GM18870 (cell line): ENCODE measurements at regions not wholly inside any gene's neighbourhood (a gene's known extent, or its start where the extent isn't known, plus 50 kb on each side); places are given as distances from the start of the nearest gene placed in this dataset.
"Not testable (repeated sequence)": the region's sequence is repeated elsewhere in the genome, so short reads cannot be mapped to it uniquely, and the experiment has no call there.

Experiments used
- ATAC-seq: cut with Tn5 transposase; IDR thresholded peaks from one replicate; pipeline ENCODE4 v1.9.1; 2021; ENCODE audit warnings: moderate library complexity; ENCODE audit not compliant: unreplicated experiment

GRCh38 chr6:115131709-115132490 is 789.1 kb upstream of the HS3ST5 start:
- ATAC-seq: no peak

DNA sequence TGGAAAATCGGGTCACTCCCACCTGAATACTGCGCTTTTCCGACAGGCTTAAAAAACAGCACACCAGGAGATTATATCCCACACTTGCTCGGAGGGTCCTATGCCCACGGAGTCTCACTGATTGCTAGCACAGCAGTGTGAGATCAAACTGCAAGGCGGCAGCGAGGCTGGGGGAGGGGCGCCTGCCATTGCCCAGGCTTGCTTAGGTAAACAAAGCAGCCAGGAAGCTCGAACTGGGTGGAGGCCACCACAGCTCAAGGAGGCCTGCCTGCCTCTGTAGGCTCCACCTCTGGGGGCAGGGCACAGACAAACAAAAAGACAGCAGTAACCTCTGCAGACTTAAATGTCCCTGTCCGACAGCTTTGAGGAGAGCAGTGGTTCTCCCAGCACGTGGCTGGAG is 778.7 kb upstream of the HS3ST5 start:
- ATAC-seq: not testable (repeated sequence)

DNA sequence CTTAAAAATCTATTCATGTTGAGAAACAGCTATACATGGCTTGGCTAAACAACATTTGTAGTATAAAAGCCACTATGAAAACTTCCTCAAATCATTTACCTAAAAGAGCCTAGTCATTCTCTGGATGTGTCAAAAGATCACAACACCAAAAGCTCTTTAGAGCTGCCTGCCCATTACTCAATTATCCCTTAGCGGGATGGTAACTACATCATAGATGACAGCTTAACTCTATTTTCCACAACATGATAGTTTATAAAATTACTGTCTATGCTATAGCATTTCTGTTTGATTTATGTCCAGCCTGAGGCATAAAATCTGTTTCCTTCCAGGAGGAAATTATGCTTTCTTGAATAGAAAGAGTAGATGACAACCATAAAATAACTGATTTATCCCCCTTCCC is 777.6 kb upstream of the HS3ST5 start:
- ATAC-seq: no peak

GRCh38 chr6:115091461-115091860 is 748.6 kb upstream of the HS3ST5 start:
- ATAC-seq: no peak

GRCh38 chr6:115078555-115078954 is 735.7 kb upstream of the HS3ST5 start:
- no peak for ATAC-seq

DNA sequence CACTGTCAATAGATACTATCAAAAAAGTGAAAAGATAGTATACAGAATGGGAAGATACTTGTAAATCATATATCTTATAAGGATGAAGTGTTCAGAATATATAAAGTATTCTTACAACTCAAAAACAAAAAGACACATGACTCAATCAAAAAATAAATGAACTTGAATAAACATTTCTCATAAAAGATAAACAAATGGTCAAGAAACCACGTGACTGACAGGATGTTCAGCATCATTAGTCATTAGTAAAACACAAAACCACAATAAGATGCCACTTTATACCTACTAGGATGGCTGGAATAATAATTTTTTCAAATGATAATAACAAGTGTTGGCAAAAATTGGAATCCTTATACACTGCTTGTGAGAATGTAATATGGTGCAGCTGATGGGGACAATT is 729.1 kb upstream of the HS3ST5 start:
- ATAC-seq: no peak

GRCh38 chr6:115067690-115068447 is 725.0 kb upstream of the HS3ST5 start:
- no peak for ATAC-seq

GRCh38 chr6:115064680-115065079 is 721.9 kb upstream of the HS3ST5 start:
- no peak for ATAC-seq

DNA sequence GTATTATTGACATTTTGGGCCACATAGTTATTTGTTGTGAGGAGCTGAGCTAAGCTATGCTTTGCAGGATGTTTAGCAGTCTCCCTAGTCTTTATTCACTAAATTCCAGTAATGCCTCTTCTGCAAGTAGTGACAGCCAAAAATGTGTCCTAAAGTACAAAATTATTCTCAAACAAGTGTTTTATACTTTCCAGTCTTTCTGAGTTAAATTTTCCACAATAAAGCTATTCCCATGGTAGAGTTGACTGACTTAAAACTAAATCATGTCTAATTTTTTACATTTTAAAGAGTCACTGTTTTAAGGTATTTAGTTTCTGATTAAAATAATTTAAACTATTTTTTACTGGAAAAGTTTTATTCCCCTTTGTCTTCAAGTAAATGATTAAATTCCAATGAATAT is 717.8 kb upstream of the HS3ST5 start:
- ATAC-seq: no peak

- ATAC-seq: no peak
Observed at GRCh38 chr6:115058414-115059211, 715.8 kb upstream of the HS3ST5 start.

GRCh38 chr6:115055579-115055978 is 712.8 kb upstream of the HS3ST5 start:
- no peak for ATAC-seq

DNA sequence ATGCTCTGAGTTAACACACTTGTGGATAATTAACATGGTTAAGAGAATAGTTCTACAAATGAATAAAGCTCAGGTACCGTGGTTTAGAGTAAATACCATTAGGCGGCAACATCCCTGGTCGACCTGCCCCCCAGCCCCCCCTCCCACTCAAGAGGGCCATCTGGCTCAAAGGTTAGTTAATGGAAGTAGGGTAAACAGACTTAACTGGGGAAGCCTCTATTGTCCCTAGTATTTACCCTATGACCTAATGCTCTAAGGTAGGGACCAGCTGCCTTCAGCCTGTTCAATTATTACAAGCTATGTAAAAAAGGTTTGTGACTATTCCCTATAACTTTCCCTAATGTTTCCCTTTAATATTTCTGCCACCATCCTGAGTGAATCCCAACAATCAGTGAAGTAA is 711.4 kb upstream of the HS3ST5 start:
- ATAC-seq: not testable (repeated sequence)

DNA sequence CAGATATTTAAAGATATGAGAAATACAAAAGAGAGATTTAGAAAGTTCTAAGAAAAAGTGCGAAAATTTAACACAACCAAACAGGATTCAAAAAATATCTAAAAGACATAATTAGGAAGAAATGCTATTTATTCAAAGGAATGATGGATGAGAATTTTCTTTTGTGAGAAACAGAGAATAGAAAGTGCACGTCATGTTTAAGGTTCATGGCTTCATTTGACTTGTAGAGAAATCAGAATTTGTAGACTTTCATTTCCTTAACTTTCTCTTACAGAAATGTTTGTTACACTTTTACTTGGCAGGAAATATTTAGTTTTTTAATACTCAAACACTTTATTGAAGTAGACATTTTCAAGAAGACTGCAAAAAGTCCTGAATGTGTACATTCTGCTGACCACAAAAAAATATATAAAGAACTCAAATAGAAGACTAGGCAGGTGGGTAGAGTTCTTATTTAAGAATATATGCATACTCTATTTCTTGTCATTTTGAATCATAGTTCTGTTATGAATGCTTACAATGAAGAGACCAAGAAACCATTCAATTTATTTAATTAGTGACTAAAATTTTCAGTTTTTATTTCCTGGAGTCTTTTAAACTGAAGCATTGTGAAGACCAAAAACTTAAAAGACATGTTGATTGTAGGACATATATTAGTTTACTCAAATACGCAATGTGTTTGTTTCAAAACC is 710.5 kb upstream of the HS3ST5 start:
- no peak for ATAC-seq

GRCh38 chr6:115016593-115016992 is 673.8 kb upstream of the HS3ST5 start:
- no peak for ATAC-seq

GRCh38 chr6:115004982-115005381 is 662.2 kb upstream of the HS3ST5 start:
- no peak for ATAC-seq

- no peak for ATAC-seq
Observed at GRCh38 chr6:115004204-115004603, 661.4 kb upstream of the HS3ST5 start.

GRCh38 chr6:115001731-115002350 is 659.0 kb upstream of the HS3ST5 start:
- no peak for ATAC-seq

GRCh38 chr6:115000736-115001135 is 657.9 kb upstream of the HS3ST5 start:
- no peak for ATAC-seq

- ATAC-seq: no peak
Observed at GRCh38 chr6:114998492-114998891, 655.7 kb upstream of the HS3ST5 start.

- ATAC-seq: peak; percentile 66
Observed at GRCh38 chr6:114997813-114998292, 655.0 kb upstream of the HS3ST5 start.
